Heart left ventricle (tissue), 16 donors: ENCODE measurements at regions not wholly inside any gene's neighbourhood (a gene's known extent, or its start where the extent isn't known, plus 50 kb on each side); places are given as distances from the start of the nearest gene placed in this dataset.

ENCODE experiments used
- ATAC-seq, 4 donors: fragments of 200-7000 bp; cut with Tn5 transposase; one replicate each; pipeline ENCODE4 v1.9.1; 2020 to 2022; ENCODE audit warnings: moderate library complexity in 4 of 4, mild to moderate bottlenecking in 3 of 4, moderate number of reproducible peaks in 1 of 4
- DNase-seq, 5 donors: peaks; one replicate each; pipeline ENCODE4 v3.0.0-alpha.2; 2020
- H3K27ac ChIP-seq, 12 donors: fragments of 200-600 bp; sonication (generic) in 4 of 12; one replicate each; pipeline versions ENCODE4 v1.5.0 to v1.8.0; 2016 to 2022; ENCODE audit warnings: mild to moderate bottlenecking in 2 of 12
- H3K27me3 ChIP-seq, 9 donors: fragments of 200-600 bp; sonication (generic) in 2 of 9; one replicate each; pipeline versions ENCODE4 v1.5.1 to v1.8.0; 2016 to 2022; ENCODE audit warnings: mild to moderate bottlenecking in 3 of 9
- H3K36me3 ChIP-seq, 9 donors: fragments of 200-600 bp; sonication (generic) in 2 of 9; one replicate each; pipeline versions ENCODE4 v1.5.0 to v1.8.0; 2018 to 2022; ENCODE audit warnings: mild to moderate bottlenecking in 2 of 9
- H3K4me1 ChIP-seq, 12 donors: fragments of 200-600 bp; sonication (generic) in 4 of 12; one replicate each; pipeline versions ENCODE4 v1.5.0 to v1.8.0; 2016 to 2022; ENCODE audit warnings: mild to moderate bottlenecking in 3 of 12
- H3K4me3 ChIP-seq, 12 donors: fragments of 200-600 bp; sonication (generic) in 4 of 12; one replicate each; pipeline versions ENCODE4 v1.5.0 to v1.8.0; 2017 to 2022; ENCODE audit warnings: mild to moderate bottlenecking in 9 of 12, moderate library complexity in 4 of 12
- H3K9me3 ChIP-seq, 12 donors: fragments of 200-600 bp; sonication (generic) in 4 of 12; one replicate each; pipeline versions ENCODE4 v1.5.0 to v1.8.0; 2016 to 2022; ENCODE audit warnings: mild to moderate bottlenecking in 1 of 12
- POLR2A ChIP-seq, 2 donors: fragments of 450-650 bp; IDR thresholded peaks; one replicate each; pipeline ENCODE4 v1.6.1; 2017; ENCODE audit warnings: antibody characterized with exemption in 2 of 2, mild to moderate bottlenecking in 2 of 2, moderate library complexity in 2 of 2
- WGBS, 4 donors: extraction: QIAGEN DNeasy Blood & Tissue Kit in 2 of 4; methylation state at CpG; one replicate each; pipeline versions ENCODE4 v1.1.5 to v1.1.7; 2013 to 2018; 5-methylcytosine and 5-hydroxymethylcytosine counted together
- intact Hi-C, 10 donors: fragments of 100-400 bp; cut with DNase I; formaldehyde crosslinking; loops; one replicate each; pipeline versions ENCODE4 v1.11.1 to v1.14.2; 2022
- TF ChIP-seq, protein P1 (sequence below), 12 donors: fragments of 200-600 bp; sonication (generic) in 4 of 12; IDR thresholded peaks; one replicate each; pipeline versions ENCODE4 v1.5.0 to v1.8.0; 2018 to 2022; ENCODE audit warnings: antibody characterized with exemption in 12 of 12, mild to moderate bottlenecking in 5 of 12
- donor health status: ischemic (EF 13 %, LVEDD 7.1; RV severe dilation, severe dysfunction).
- donor health status: healthy with polysubstance abuse.
- donor health status: DM: no; HTN: yes; CAD: no.
- donor health status: DM: no; HTN: no; CAD: no.
- donor health status: ischemic (EF 25% LVEDD 6.9; RV normal size, moderate dysfunction).
- donor health status: ischemic (EF 25% LVEDD 5.7; RV mildly dilated, moderate dysfunction).
- donor health status: healthy.
- donor health status: DM: yes; HTN: yes; CAD: no.
- donor health status: ischemic (EF 35%, LVEDD 5.7; RV mildly dilated, moderate dysfunction).
- donor health status: nonischemic (EF 11% LVEDD 7.7; RV severe dilation, severe dysfunction).
- donor health status: DM: yes; HTN: yes; CAD: no.
- donor health status: PGD.
- donor health status: ischemic (EF 29% LVEDD 5.4; RV normal size, mild dysfunction).
- donor health status: nonischemic (EF 23%, LVEDD 6.1; RV moderate dilation, normal function).

DNA sequence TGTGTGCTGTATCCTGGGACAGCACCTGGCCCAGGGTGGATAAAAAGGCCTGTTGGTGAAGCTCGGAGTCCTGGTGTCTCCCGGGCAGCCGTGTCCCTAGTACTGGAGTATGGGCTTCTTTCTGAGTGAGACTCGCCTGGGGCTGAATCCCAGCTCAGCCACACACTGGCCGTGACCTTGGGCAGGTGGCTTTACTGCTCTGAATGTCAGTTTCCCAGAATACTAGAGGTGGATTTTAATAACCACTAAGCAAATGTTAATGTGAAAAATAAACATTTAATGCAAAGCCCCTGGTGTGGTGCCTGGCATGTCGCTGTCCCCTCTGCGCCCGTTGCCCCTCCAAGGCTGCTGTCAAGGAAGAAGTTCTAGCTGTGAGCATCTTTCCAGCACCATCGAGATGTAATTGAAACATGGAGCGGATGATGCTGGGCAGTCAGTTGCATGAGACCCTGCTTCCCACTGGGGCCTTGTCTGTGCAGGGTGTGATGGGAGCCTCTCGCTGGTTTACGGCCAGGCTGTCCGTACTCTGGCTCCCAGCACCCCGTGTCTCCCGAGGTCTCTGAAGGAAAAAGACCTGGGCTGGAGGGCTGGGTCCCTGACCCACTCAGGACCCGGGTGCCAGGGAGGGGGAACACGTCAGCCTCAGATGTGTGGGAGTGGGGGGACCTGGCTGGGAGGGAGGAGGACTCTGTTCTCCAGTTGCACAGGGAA, 527.8 kb downstream of the MATN1 start:
- ATAC-seq (no peak), DNase-seq (no peak)
- Histone ChIP-seq H3K27ac (no peak overlapping the region), H3K4me1 (peaks cover 0 to 8% (median 4%) of the 10 kb centered on the region in 12 donors), H3K27me3 (peaks cover 0 to 7% (median 0%) of the 10 kb centered on the region in 9 donors), H3K36me3 (no peaks in the 10 kb centered on the region), H3K9me3 (peaks cover 0 to 6% (median 0%) of the 10 kb centered on the region in 12 donors), H3K4me3 (no peak overlapping the region)
- intact Hi-C loops: no loop called here
- no peak for TF ChIP-seq POLR2A (IDR thresholded peaks at IDR 0.05)
- TF ChIP-seq, protein P1, sequence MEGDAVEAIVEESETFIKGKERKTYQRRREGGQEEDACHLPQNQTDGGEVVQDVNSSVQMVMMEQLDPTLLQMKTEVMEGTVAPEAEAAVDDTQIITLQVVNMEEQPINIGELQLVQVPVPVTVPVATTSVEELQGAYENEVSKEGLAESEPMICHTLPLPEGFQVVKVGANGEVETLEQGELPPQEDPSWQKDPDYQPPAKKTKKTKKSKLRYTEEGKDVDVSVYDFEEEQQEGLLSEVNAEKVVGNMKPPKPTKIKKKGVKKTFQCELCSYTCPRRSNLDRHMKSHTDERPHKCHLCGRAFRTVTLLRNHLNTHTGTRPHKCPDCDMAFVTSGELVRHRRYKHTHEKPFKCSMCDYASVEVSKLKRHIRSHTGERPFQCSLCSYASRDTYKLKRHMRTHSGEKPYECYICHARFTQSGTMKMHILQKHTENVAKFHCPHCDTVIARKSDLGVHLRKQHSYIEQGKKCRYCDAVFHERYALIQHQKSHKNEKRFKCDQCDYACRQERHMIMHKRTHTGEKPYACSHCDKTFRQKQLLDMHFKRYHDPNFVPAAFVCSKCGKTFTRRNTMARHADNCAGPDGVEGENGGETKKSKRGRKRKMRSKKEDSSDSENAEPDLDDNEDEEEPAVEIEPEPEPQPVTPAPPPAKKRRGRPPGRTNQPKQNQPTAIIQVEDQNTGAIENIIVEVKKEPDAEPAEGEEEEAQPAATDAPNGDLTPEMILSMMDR (IDR thresholded peaks at IDR 0.05): no peak
- 86 to 92% (median 90%) methylated on average over 12 to 17 of the region's 17 CpGs for WGBS, 4 donors

DNA sequence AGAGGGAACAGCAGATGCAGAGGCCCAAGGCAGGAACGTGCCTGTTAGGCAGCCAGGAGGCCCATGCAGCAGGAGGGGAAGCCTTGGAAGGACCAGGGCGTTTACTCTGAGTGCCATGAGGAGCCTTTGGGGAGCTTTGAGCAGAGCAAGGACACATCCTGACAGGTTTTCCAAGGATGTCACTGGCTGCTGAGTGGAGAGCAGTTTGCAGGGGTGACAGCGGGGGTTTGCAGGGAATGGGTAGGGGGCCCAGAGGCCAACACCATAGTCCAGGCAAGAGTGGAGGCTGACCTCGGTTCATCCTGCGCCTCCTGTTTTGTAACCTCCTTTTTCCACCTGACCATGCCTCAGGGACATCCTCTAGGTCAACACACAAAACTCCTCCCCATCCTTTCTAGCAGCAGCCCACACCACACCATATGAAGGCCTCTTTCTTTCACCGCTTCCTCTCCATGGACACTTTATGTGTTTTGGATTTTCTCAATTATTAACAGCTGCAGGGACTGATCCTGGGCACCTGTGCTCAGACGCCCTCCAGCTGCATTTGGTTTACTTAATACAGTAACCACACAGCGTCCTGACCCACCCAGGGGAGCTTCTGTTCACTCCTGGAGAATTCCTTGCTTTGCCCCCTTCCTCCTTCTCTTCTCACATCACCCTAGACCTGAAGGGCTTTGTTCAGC, 528.5 kb downstream of the MATN1 start:
- Histone ChIP-seq H3K4me1 (peaks cover 0 to 12% (median 4%) of the 10 kb centered on the region in 12 donors), H3K27me3 (peaks cover 0 to 7% (median 0%) of the 10 kb centered on the region in 9 donors), H3K36me3 (no peaks in the 10 kb centered on the region), H3K4me3 (no peak overlapping the region), H3K27ac (no peak overlapping the region), H3K9me3 (no peaks in the 10 kb centered on the region)
- WGBS, 4 donors: 78 to 84% (median 82%) methylated on average over 8 of the region's 8 CpGs
- intact Hi-C loops: loop anchor here in 2 of 10 donors (5.0 kb wide), 1 partner anchor 73 kb away; no protein-coding TSS in a partner anchor
- DNase-seq (no peak), ATAC-seq (no peak)
- no peak for TF ChIP-seq POLR2A (IDR thresholded peaks at IDR 0.05)
- TF ChIP-seq, protein P1 (IDR thresholded peaks at IDR 0.05): no peak

DNA sequence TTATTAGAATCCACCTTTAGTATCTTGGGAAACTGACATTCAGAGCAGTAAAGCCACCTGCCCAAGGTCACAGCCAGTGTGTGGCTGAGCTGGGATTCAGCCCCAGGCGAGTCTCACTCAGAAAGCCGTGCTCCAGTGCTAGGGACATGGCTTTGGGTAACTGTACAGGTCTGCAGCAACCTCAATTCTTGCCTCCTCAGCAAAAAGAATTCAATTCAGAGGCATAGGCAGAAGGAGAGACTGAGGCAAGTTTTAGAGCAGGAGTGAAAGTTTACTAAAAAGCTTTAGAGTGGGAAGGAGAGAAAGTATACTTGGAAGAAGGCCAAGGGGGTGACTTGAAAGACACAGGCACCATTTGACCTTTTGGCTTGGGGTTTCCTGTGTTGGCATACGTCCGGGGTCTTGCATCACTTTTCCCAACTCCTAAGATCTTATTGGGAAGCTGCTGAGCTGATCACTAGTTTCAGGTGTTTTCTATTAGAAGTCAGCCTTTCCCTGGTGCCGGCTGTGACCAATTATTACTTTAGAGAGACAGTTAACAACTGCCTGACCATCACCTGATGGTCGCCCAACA, 529.3 kb downstream of the MATN1 start:
- WGBS, 4 donors: 64 to 74% (median 69%) methylated on average over 5 to 6 of the region's 6 CpGs

More for the DNA sequence above, 529.3 kb downstream of the MATN1 start:
- peaks cover 0 to 12% (median 4%) of the 10 kb centered on the region in 12 donors for H3K4me1 ChIP-seq
- H3K27ac ChIP-seq: no peak overlapping the region
- intact Hi-C loops: loop anchor here in 2 of 10 donors (5.0 kb wide), 1 partner anchor 72 kb away; no protein-coding TSS in a partner anchor
- no peak overlapping the region for H3K4me3 ChIP-seq
- DNase-seq (no peak), ATAC-seq (no peak)
- no peaks in the 10 kb centered on the region for H3K36me3 ChIP-seq
- peaks cover 0 to 10% (median 0%) of the 10 kb centered on the region in 9 donors for H3K27me3 ChIP-seq
- no peak for TF ChIP-seq POLR2A (IDR thresholded peaks at IDR 0.05)
- TF ChIP-seq, protein P1 (IDR thresholded peaks at IDR 0.05): no peak
- H3K9me3 ChIP-seq: no peaks in the 10 kb centered on the region
